ENCODE measurements at regions not wholly inside any gene's neighbourhood (a gene's known extent, or its start where the extent isn't known, plus 50 kb on each side); places are given as distances from the start of the nearest gene placed in this dataset.

- Histone ChIP-seq H3K36me3 (ENCODE audit: control insufficient read depth in 2 of 2, insufficient read depth in 2 of 2, low read length in 1 of 2) (no peaks in the 10 kb centered on the region), H3K4me1 (ENCODE audit: control insufficient read depth in 2 of 2, insufficient read depth in 2 of 2, low read length in 2 of 2) (no peaks in the 10 kb centered on the region), H3K4me3 (ENCODE audit: low read length in 2 of 2) (no peak overlapping the region), H3K27ac (ENCODE audit: low read depth in 1 of 2, low read length in 1 of 2) (no peak overlapping the region), H3K9me3 (ENCODE audit: control insufficient read depth in 2 of 2, insufficient read depth in 1 of 2, low read length in 1 of 2) (peaks cover 0 to 7% of the 10 kb centered on the region in 2 donors), H3K27me3 (ENCODE audit: control insufficient read depth in 2 of 2, insufficient read depth in 1 of 2, low read length in 1 of 2) (no peaks in the 10 kb centered on the region)
- DNase-seq (ENCODE audit: low read depth in 6 of 9, low spot score in 9 of 9): no peak
These were observed 234.2 kb downstream of the TRIM36 start for GRCh38 chr5:114935490-114935889.

GRCh38 chr5:114928644-114929462 is 240.9 kb downstream of the TRIM36 start:
- no peaks in the 10 kb centered on the region for H3K27me3 ChIP-seq (ENCODE audit: control insufficient read depth in 2 of 2, insufficient read depth in 1 of 2, low read length in 1 of 2)
- no peaks in the 10 kb centered on the region for H3K36me3 ChIP-seq (ENCODE audit: control insufficient read depth in 2 of 2, insufficient read depth in 2 of 2, low read length in 1 of 2)
- peaks cover 2 to 5% of the 10 kb centered on the region in 2 donors for H3K9me3 ChIP-seq (ENCODE audit: control insufficient read depth in 2 of 2, insufficient read depth in 1 of 2, low read length in 1 of 2)
- no peak for DNase-seq (ENCODE audit: low read depth in 6 of 9, low spot score in 9 of 9)
- H3K4me3 ChIP-seq (ENCODE audit: low read length in 2 of 2): no peak overlapping the region
- H3K4me1 ChIP-seq (ENCODE audit: control insufficient read depth in 2 of 2, insufficient read depth in 2 of 2, low read length in 2 of 2): no peaks in the 10 kb centered on the region
- 88% methylated on average over 32 of the region's 32 CpGs for WGBS
- H3K27ac ChIP-seq (ENCODE audit: low read depth in 1 of 2, low read length in 1 of 2): no peak overlapping the region

- WGBS: 99% methylated on average over 4 of the region's 4 CpGs
- no peaks in the 10 kb centered on the region for H3K36me3 ChIP-seq (ENCODE audit: control insufficient read depth in 2 of 2, insufficient read depth in 2 of 2, low read length in 1 of 2)
- no peaks in the 10 kb centered on the region for H3K27me3 ChIP-seq (ENCODE audit: control insufficient read depth in 2 of 2, insufficient read depth in 1 of 2, low read length in 1 of 2)
- no peak overlapping the region for H3K27ac ChIP-seq (ENCODE audit: low read depth in 1 of 2, low read length in 1 of 2)
- peaks cover 2 to 5% of the 10 kb centered on the region in 2 donors for H3K9me3 ChIP-seq (ENCODE audit: control insufficient read depth in 2 of 2, insufficient read depth in 1 of 2, low read length in 1 of 2)
- H3K4me3 ChIP-seq (ENCODE audit: low read length in 2 of 2): no peak overlapping the region
- H3K4me1 ChIP-seq (ENCODE audit: control insufficient read depth in 2 of 2, insufficient read depth in 2 of 2, low read length in 2 of 2): no peaks in the 10 kb centered on the region
- no peak for DNase-seq (ENCODE audit: low read depth in 6 of 9, low spot score in 9 of 9)
These were observed 244.9 kb downstream of the TRIM36 start for GRCh38 chr5:114924769-114925168.

GRCh38 chr5:114912189-114912920 is 257.4 kb downstream of the TRIM36 start:
- WGBS: 77% methylated on average over 4 of the region's 4 CpGs
- DNase-seq (ENCODE audit: low read depth in 6 of 9, low spot score in 9 of 9): no peak
- no peak overlapping the region for H3K4me3 ChIP-seq (ENCODE audit: low read length in 2 of 2)
- no peaks in the 10 kb centered on the region for H3K4me1 ChIP-seq (ENCODE audit: control insufficient read depth in 2 of 2, insufficient read depth in 2 of 2, low read length in 2 of 2)
- no peaks in the 10 kb centered on the region for H3K27me3 ChIP-seq (ENCODE audit: control insufficient read depth in 2 of 2, insufficient read depth in 1 of 2, low read length in 1 of 2)
- no peaks in the 10 kb centered on the region for H3K36me3 ChIP-seq (ENCODE audit: control insufficient read depth in 2 of 2, insufficient read depth in 2 of 2, low read length in 1 of 2)
- H3K27ac ChIP-seq (ENCODE audit: low read depth in 1 of 2, low read length in 1 of 2): no peak overlapping the region
- H3K9me3 ChIP-seq (ENCODE audit: control insufficient read depth in 2 of 2, insufficient read depth in 1 of 2, low read length in 1 of 2): no peaks in the 10 kb centered on the region

GRCh38 chr5:114910727-114911126 is 259.0 kb downstream of the TRIM36 start:
- H3K27ac ChIP-seq (ENCODE audit: low read depth in 1 of 2, low read length in 1 of 2): no peak overlapping the region
- H3K27me3 ChIP-seq (ENCODE audit: control insufficient read depth in 2 of 2, insufficient read depth in 1 of 2, low read length in 1 of 2): no peaks in the 10 kb centered on the region
- DNase-seq (ENCODE audit: low read depth in 6 of 9, low spot score in 9 of 9): no peak
- H3K4me3 ChIP-seq (ENCODE audit: low read length in 2 of 2): no peak overlapping the region
- no peaks in the 10 kb centered on the region for H3K4me1 ChIP-seq (ENCODE audit: control insufficient read depth in 2 of 2, insufficient read depth in 2 of 2, low read length in 2 of 2)
- H3K36me3 ChIP-seq (ENCODE audit: control insufficient read depth in 2 of 2, insufficient read depth in 2 of 2, low read length in 1 of 2): no peaks in the 10 kb centered on the region
- peaks cover 0 to 2% of the 10 kb centered on the region in 2 donors for H3K9me3 ChIP-seq (ENCODE audit: control insufficient read depth in 2 of 2, insufficient read depth in 1 of 2, low read length in 1 of 2)

GRCh38 chr5:114909424-114909823 is 260.3 kb downstream of the TRIM36 start:
- Histone ChIP-seq H3K4me3 (ENCODE audit: low read length in 2 of 2) (no peak overlapping the region), H3K27me3 (ENCODE audit: control insufficient read depth in 2 of 2, insufficient read depth in 1 of 2, low read length in 1 of 2) (no peaks in the 10 kb centered on the region), H3K27ac (ENCODE audit: low read depth in 1 of 2, low read length in 1 of 2) (no peak overlapping the region), H3K36me3 (ENCODE audit: control insufficient read depth in 2 of 2, insufficient read depth in 2 of 2, low read length in 1 of 2) (no peaks in the 10 kb centered on the region), H3K4me1 (ENCODE audit: control insufficient read depth in 2 of 2, insufficient read depth in 2 of 2, low read length in 2 of 2) (no peaks in the 10 kb centered on the region), H3K9me3 (ENCODE audit: control insufficient read depth in 2 of 2, insufficient read depth in 1 of 2, low read length in 1 of 2) (peaks cover 0 to 8% of the 10 kb centered on the region in 2 donors)
- 97% methylated on average over 2 of the region's 2 CpGs for WGBS
- no peak for DNase-seq (ENCODE audit: low read depth in 6 of 9, low spot score in 9 of 9)

- H3K4me1 ChIP-seq (ENCODE audit: control insufficient read depth in 2 of 2, insufficient read depth in 2 of 2, low read length in 2 of 2): no peaks in the 10 kb centered on the region
- no peak for DNase-seq (ENCODE audit: low read depth in 6 of 9, low spot score in 9 of 9)
- no peak overlapping the region for H3K27ac ChIP-seq (ENCODE audit: low read depth in 1 of 2, low read length in 1 of 2)
- WGBS: 95% methylated on average over 2 of the region's 2 CpGs
- no peaks in the 10 kb centered on the region for H3K36me3 ChIP-seq (ENCODE audit: control insufficient read depth in 2 of 2, insufficient read depth in 2 of 2, low read length in 1 of 2)
- H3K27me3 ChIP-seq (ENCODE audit: control insufficient read depth in 2 of 2, insufficient read depth in 1 of 2, low read length in 1 of 2): no peaks in the 10 kb centered on the region
- H3K4me3 ChIP-seq (ENCODE audit: low read length in 2 of 2): no peak overlapping the region
- peaks cover 0 to 15% of the 10 kb centered on the region in 2 donors for H3K9me3 ChIP-seq (ENCODE audit: control insufficient read depth in 2 of 2, insufficient read depth in 1 of 2, low read length in 1 of 2)
These were observed 265.9 kb downstream of the TRIM36 start for GRCh38 chr5:114903767-114904166.

- no peak for DNase-seq (ENCODE audit: low read depth in 6 of 9, low spot score in 9 of 9)
- no peak overlapping the region for H3K27ac ChIP-seq (ENCODE audit: low read depth in 1 of 2, low read length in 1 of 2)
- WGBS: 94% methylated on average over 2 of the region's 2 CpGs
- H3K9me3 ChIP-seq (ENCODE audit: control insufficient read depth in 2 of 2, insufficient read depth in 1 of 2, low read length in 1 of 2): peaks cover 0 to 7% of the 10 kb centered on the region in 2 donors
- no peaks in the 10 kb centered on the region for H3K4me1 ChIP-seq (ENCODE audit: control insufficient read depth in 2 of 2, insufficient read depth in 2 of 2, low read length in 2 of 2)
- H3K4me3 ChIP-seq (ENCODE audit: low read length in 2 of 2): no peak overlapping the region
- H3K27me3 ChIP-seq (ENCODE audit: control insufficient read depth in 2 of 2, insufficient read depth in 1 of 2, low read length in 1 of 2): no peaks in the 10 kb centered on the region
- no peaks in the 10 kb centered on the region for H3K36me3 ChIP-seq (ENCODE audit: control insufficient read depth in 2 of 2, insufficient read depth in 2 of 2, low read length in 1 of 2)
These were observed 271.1 kb downstream of the TRIM36 start for GRCh38 chr5:114898602-114899001.

- 86% methylated on average over 2 of the region's 2 CpGs for WGBS
- Histone ChIP-seq H3K4me1 (ENCODE audit: control insufficient read depth in 2 of 2, insufficient read depth in 2 of 2, low read length in 2 of 2) (no peaks in the 10 kb centered on the region), H3K9me3 (ENCODE audit: control insufficient read depth in 2 of 2, insufficient read depth in 1 of 2, low read length in 1 of 2) (peaks cover 0 to 4% of the 10 kb centered on the region in 2 donors), H3K27me3 (ENCODE audit: control insufficient read depth in 2 of 2, insufficient read depth in 1 of 2, low read length in 1 of 2) (no peaks in the 10 kb centered on the region), H3K4me3 (ENCODE audit: low read length in 2 of 2) (no peak overlapping the region), H3K36me3 (ENCODE audit: control insufficient read depth in 2 of 2, insufficient read depth in 2 of 2, low read length in 1 of 2) (no peaks in the 10 kb centered on the region), H3K27ac (ENCODE audit: low read depth in 1 of 2, low read length in 1 of 2) (no peak overlapping the region)
- no peak for DNase-seq (ENCODE audit: low read depth in 6 of 9, low spot score in 9 of 9)
These were observed 286.0 kb downstream of the TRIM36 start for GRCh38 chr5:114883675-114884074.

Measured in thymus (tissue), 11 donors.